HCT116 (cell line): ENCODE measurements at regions not wholly inside any gene's neighbourhood (a gene's known extent, or its start where the extent isn't known, plus 50 kb on each side); places are given as distances from the start of the nearest gene placed in this dataset.

Experiments
- ATAC-seq: fragments of 200-7000 bp; cut with Tn5 transposase; 2 replicates; pipeline ENCODE4 v1.9.1; 2020; ENCODE audit warnings: mild to moderate bottlenecking, moderate library complexity
- BruUV-seq: library from RNA; stranded (reverse); fragments of 400-500 nt; replicated peaks from 2 replicates; lab custom pipeline; 2021; lab: Mats Ljungman, UMichigan
- CTCF ChIA-PET: fragments of 300-600 bp; sonication (Branson Sonifier 250); formaldehyde crosslinking; loops from one replicate; lab custom pipeline; 2021; ENCODE audit warnings: antibody characterized with exemption; lab: Charles Lee
- POLR2A ChIA-PET: fragments of 300-600, 350-600 bp; sonication (Branson Sonifier 250); formaldehyde crosslinking; loops from one replicate; lab custom pipeline; 2021; ENCODE audit warnings: antibody characterized with exemption; lab: Charles Lee
- RAD21 ChIA-PET, 2 experiments: fragments of 300-600 bp; sonication (Branson Sonifier 250); formaldehyde crosslinking; loops; one replicate each; lab custom pipeline; 2023; ENCODE audit warnings: low total read pairs in 2 of 2; ENCODE audit not compliant: uncharacterized antibody in 2 of 2, unreplicated experiment in 2 of 2, low non-redundant PET in 1 of 2; lab: Charles Lee
- DNase-seq: peaks from one replicate; pipeline ENCODE4 v3.0.0-alpha.2; 2010; ENCODE audit warnings: low read depth, low spot score
- H2AFZ ChIP-seq: fragments of 200-600 bp; shearing (Covaris generic), sonication (generic); 2 replicates; pipeline ENCODE4 v1.6.1; 2017; ENCODE audit warnings: low read depth, mixed run types, mixed read lengths, antibody characterized with exemption, low read length; ENCODE audit not compliant: poor library complexity, severe bottlenecking
- H3K27ac ChIP-seq: 2 replicates; pipeline ENCODE4 v1.5.1; 2012; ENCODE audit warnings: low read depth, low read length
- H3K27me3 ChIP-seq: fragments of 200-600 bp; sonication (generic); 2 replicates; pipeline ENCODE4 v1.6.1; 2016; ENCODE audit warnings: mixed run types, low read length, mixed read lengths; ENCODE audit not compliant: insufficient read depth
- H3K36me3 ChIP-seq, 2 experiments: fragments of 200-500 bp in 1 of 2; fragments of 200-600 bp in 1 of 2; sonication (Bioruptor generic) in 1 of 2; sonication (generic) in 1 of 2; 2 replicates each; pipeline versions ENCODE4 v1.5.1 to v1.6.1; 2014 to 2016; ENCODE audit warnings: low read length in 2 of 2, inconsistent platforms in 1 of 2, mixed read lengths in 1 of 2, mixed run types in 1 of 2; ENCODE audit not compliant: insufficient read depth in 2 of 2, control insufficient read depth in 1 of 2
- H3K4me1 ChIP-seq, 2 experiments: fragments of 200-600 bp in 1 of 2; sonication (generic) in 1 of 2; 2 replicates each; pipeline versions ENCODE4 v1.5.1 to v1.6.1; 2012 to 2017; ENCODE audit warnings: low read length in 2 of 2, inconsistent platforms in 1 of 2, mild to moderate bottlenecking in 1 of 2, mixed read lengths in 1 of 2, mixed run types in 1 of 2, moderate library complexity in 1 of 2; ENCODE audit not compliant: insufficient read depth in 2 of 2, control insufficient read depth in 1 of 2
- H3K4me2 ChIP-seq: fragments of 200-600 bp; sonication (generic); 2 replicates; pipeline ENCODE4 v1.6.1; 2017; ENCODE audit warnings: mixed run types, low read length, mixed read lengths
- H3K4me3 ChIP-seq, 2 experiments: fragments of 200-600 bp in 1 of 2; sonication (generic) in 1 of 2; replicated peaks in 1 of 2; 2 replicates each; pipeline ENCODE4 v1.5.1; 2011 to 2016; ENCODE audit warnings: low read length in 2 of 2, control low read depth in 1 of 2, low read depth in 1 of 2, mild to moderate bottlenecking in 1 of 2, mixed read lengths in 1 of 2, mixed run types in 1 of 2
- H3K79me2 ChIP-seq: fragments of 200-600 bp; sonication (generic); 2 replicates; pipeline ENCODE4 v1.6.1; 2017; ENCODE audit warnings: mild to moderate bottlenecking, mixed run types, low read length, moderate library complexity, mixed read lengths; ENCODE audit not compliant: insufficient read depth
- H3K9ac ChIP-seq: fragments of 200-600 bp; sonication (generic); 2 replicates; pipeline ENCODE4 v1.6.1; 2016; ENCODE audit warnings: low read length, mixed read lengths
- H3K9me2 ChIP-seq: fragments of 200-600 bp; sonication (generic), shearing (Covaris generic); 2 replicates; pipeline ENCODE4 v1.6.1; 2017; ENCODE audit warnings: mixed run types, mild to moderate bottlenecking, moderate library complexity; ENCODE audit not compliant: insufficient read depth
- H3K9me3 ChIP-seq, 2 experiments: fragments of 200-500 bp in 1 of 2; fragments of 200-600 bp in 1 of 2; sonication (Bioruptor generic) in 1 of 2; sonication (generic) in 1 of 2; 2 replicates each; pipeline ENCODE4 v1.6.1; 2014 to 2017; ENCODE audit warnings: low read length in 2 of 2, mixed read lengths in 2 of 2, inconsistent platforms in 1 of 2, low read depth in 1 of 2, mild to moderate bottlenecking in 1 of 2, mixed run types in 1 of 2, moderate library complexity in 1 of 2; ENCODE audit not compliant: control insufficient read depth in 1 of 2, insufficient read depth in 1 of 2
- H4K20me1 ChIP-seq: fragments of 200-600 bp; sonication (generic), shearing (Covaris generic); 2 replicates; pipeline ENCODE4 v1.6.1; 2017; ENCODE audit warnings: mixed run types, mild to moderate bottlenecking, moderate library complexity; ENCODE audit not compliant: insufficient read depth
- SIN3A ChIP-seq: IDR thresholded peaks from 2 replicates; pipeline ENCODE4 v1.6.1; 2012; ENCODE audit warnings: low read depth
- SRF ChIP-seq: IDR thresholded peaks from 2 replicates; pipeline ENCODE4 v1.6.1; 2012; ENCODE audit warnings: low read depth
- YY1 ChIP-seq: IDR thresholded peaks from 2 replicates; pipeline ENCODE4 v1.6.1; 2011; ENCODE audit warnings: low read length, low read depth, moderate library complexity, mild to moderate bottlenecking; ENCODE audit not compliant: insufficient replicate concordance; ENCODE audit errors: extremely low read depth
- intact Hi-C: fragments of 100-400 bp; cut with micrococcal nuclease; formaldehyde crosslinking; loops from 2 replicates; pipeline ENCODE4 v1.10.0; 2022

- ChIA-PET POLR2A (no interaction called here), CTCF (interaction anchor here (0.9 kb wide), 1 partner anchor 76 kb away, joined by 3 read pairs; no protein-coding TSS in a partner anchor), RAD21 (no interaction called here)
- H3K36me3 ChIP-seq, result no peaks in the 10 kb centered on the region
- no peak for TF ChIP-seq SRF
- H4K20me1 ChIP-seq, result no peaks in the 10 kb centered on the region
- DNase-seq (no peak), ATAC-seq (no peak)
- H3K4me3 ChIP-seq, result no peak overlapping the region
- H3K4me1 ChIP-seq, result no peaks in the 10 kb centered on the region
- intact Hi-C loops, result no loop called here
- no peaks in the 10 kb centered on the region for H3K79me2 ChIP-seq
- H3K4me2 ChIP-seq, result no peak overlapping the region
- H2AFZ ChIP-seq, result no peak overlapping the region
- no peaks in the 10 kb centered on the region for H3K9me2 ChIP-seq
- H3K9ac ChIP-seq, result no peak overlapping the region
- H3K27ac ChIP-seq, result no peak overlapping the region
- peaks cover 50% of the 10 kb centered on the region for H3K27me3 ChIP-seq
- no peaks in the 10 kb centered on the region for H3K9me3 ChIP-seq
- no TSS peak for BruUV-seq
Observed at GRCh38 chr10:80739963-80740715, 202.4 kb downstream of the SH2D4B start.

GRCh38 chr10:80741278-80741677 lies 203.6 kb downstream of the SH2D4B start:
- Histone ChIP-seq H3K36me3 (no peaks in the 10 kb centered on the region), H3K79me2 (no peaks in the 10 kb centered on the region), H3K4me3 (no peak overlapping the region), H3K27ac (no peak overlapping the region), H2AFZ (no peak overlapping the region), H3K9ac (no peak overlapping the region), H3K27me3 (peaks cover 62% of the 10 kb centered on the region), H3K4me1 (no peaks in the 10 kb centered on the region), H3K4me2 (no peak overlapping the region), H4K20me1 (no peaks in the 10 kb centered on the region), H3K9me2 (no peaks in the 10 kb centered on the region), H3K9me3 (no peaks in the 10 kb centered on the region)
- DNase-seq (no peak), ATAC-seq (no peak)
- RAD21 ChIA-PET, result no interaction called here
- CTCF ChIA-PET, result no interaction called here
- intact Hi-C loops, result no loop called here
- BruUV-seq, result no TSS peak
- TF ChIP-seq YY1 (no peak), SIN3A (no peak)
- POLR2A ChIA-PET, result no interaction called here
